ENCODE measurements at regions not wholly inside any gene's neighbourhood (a gene's known extent, or its start where the extent isn't known, plus 50 kb on each side); places are given as distances from the start of the nearest gene placed in this dataset.

GRCh38 chr12:86721713-86722397 lies 465.7 kb upstream of the MGAT4C start:
- intact Hi-C loops (cut with DNase I; ENCODE audit: low total_unique reads), result no loop called here
- 62 to 74% (median 70%) methylated on average over 5 of the region's 5 CpGs for WGBS, 5 donors
- TF ChIP-seq POLR2AphosphoS5 (IDR thresholded peaks at IDR 0.05) (no peak), POLR2A (IDR thresholded peaks at IDR 0.05) (no peak), CTCF (IDR thresholded peaks at IDR 0.05 in 8 of 11, conservative IDR thresholded peaks at IDR 0.05 in 3 of 11) (no peak)
- H3K36me3 ChIP-seq, result no peaks in the 10 kb centered on the region
- H3K4me3 ChIP-seq, result no peak overlapping the region
- H3K9me3 ChIP-seq, result no peaks in the 10 kb centered on the region
- H3K4me1 ChIP-seq, result no peaks in the 10 kb centered on the region
- DNase-seq, result no peak
- H3K27ac ChIP-seq, result no peak overlapping the region
- no peaks in the 10 kb centered on the region for H3K27me3 ChIP-seq (replicated peaks in 1 of 7)

GRCh38 chr12:86719381-86719780 lies 463.2 kb upstream of the MGAT4C start:
- WGBS, 5 donors, result 78 to 90% (median 88%) methylated on average over 1 of the region's 1 CpG
- TF ChIP-seq POLR2A (IDR thresholded peaks at IDR 0.05) (no peak), CTCF (IDR thresholded peaks at IDR 0.05 in 8 of 11, conservative IDR thresholded peaks at IDR 0.05 in 3 of 11) (no peak), POLR2AphosphoS5 (IDR thresholded peaks at IDR 0.05) (no peak)

GRCh38 chr12:86713121-86713520 lies 456.9 kb upstream of the MGAT4C start:
- TF ChIP-seq CTCF (IDR thresholded peaks at IDR 0.05 in 8 of 11, conservative IDR thresholded peaks at IDR 0.05 in 3 of 11) (no peak), POLR2A (IDR thresholded peaks at IDR 0.05) (no peak), POLR2AphosphoS5 (IDR thresholded peaks at IDR 0.05) (no peak)
- no peak overlapping the region for H3K4me3 ChIP-seq
- H3K36me3 ChIP-seq, result no peaks in the 10 kb centered on the region
- H3K9me3 ChIP-seq, result peaks cover 0 to 18% (median 11%) of the 10 kb centered on the region in 8 donors
- DNase-seq, result no peak
- H3K4me1 ChIP-seq, result no peaks in the 10 kb centered on the region
- H3K27ac ChIP-seq, result no peak overlapping the region
- intact Hi-C loops (cut with DNase I; ENCODE audit: low total_unique reads), result no loop called here
- no peaks in the 10 kb centered on the region for H3K27me3 ChIP-seq (replicated peaks in 1 of 7)

More at GRCh38 chr12:86719381-86719780, 463.2 kb upstream of the MGAT4C start:
- no peak overlapping the region for H3K4me3 ChIP-seq
- no peaks in the 10 kb centered on the region for H3K27me3 ChIP-seq (replicated peaks in 1 of 7)
- intact Hi-C loops (cut with DNase I; ENCODE audit: low total_unique reads), result no loop called here
- H3K27ac ChIP-seq, result no peak overlapping the region
- H3K9me3 ChIP-seq, result peaks cover 0 to under 1% (median 0%) of the 10 kb centered on the region in 8 donors
- no peak for DNase-seq
- no peaks in the 10 kb centered on the region for H3K4me1 ChIP-seq
- H3K36me3 ChIP-seq, result no peaks in the 10 kb centered on the region

- Histone ChIP-seq H3K9me3 (peaks cover 0 to 25% (median 15%) of the 10 kb centered on the region in 8 donors), H3K36me3 (no peaks in the 10 kb centered on the region), H3K4me3 (no peak overlapping the region), H3K27me3 (replicated peaks in 1 of 7) (no peaks in the 10 kb centered on the region), H3K4me1 (no peaks in the 10 kb centered on the region), H3K27ac (no peak overlapping the region)
- DNase-seq, result no peak
- intact Hi-C loops (cut with DNase I; ENCODE audit: low total_unique reads), result no loop called here
- whole genome bisulfite sequencing, 5 donors, result 55 to 71% (median 65%) methylated on average over 4 of the region's 4 CpGs
- TF ChIP-seq POLR2AphosphoS5 (IDR thresholded peaks at IDR 0.05), result no peak
- no peak for TF ChIP-seq CTCF (IDR thresholded peaks at IDR 0.05 in 8 of 11, conservative IDR thresholded peaks at IDR 0.05 in 3 of 11)
- TF ChIP-seq POLR2A (IDR thresholded peaks at IDR 0.05), result no peak
Measured at GRCh38 chr12:86712425-86712843, 456.2 kb upstream of the MGAT4C start.
